K562 (cell line): ENCODE measurements at regions not wholly inside any gene's neighbourhood (a gene's known extent, or its start where the extent isn't known, plus 50 kb on each side); places are given as distances from the start of the nearest gene placed in this dataset.

Experiments used
- ATAC-seq: fragments of 200-7000 bp; cut with Tn5 transposase; 3 replicates; pipeline ENCODE4 v1.9.1; 2020; ENCODE audit warnings: moderate library complexity
- BruUV-seq: library from RNA; stranded (reverse); fragments of 400-500 nt; replicated peaks from 2 replicates; lab custom pipeline; 2021; lab: Mats Ljungman, UMichigan
- CTCF ChIA-PET: fragments of 300-600 bp; formaldehyde crosslinking; extraction: SDS; loops from one replicate; lab custom pipeline; 2021; ENCODE audit warnings: low intra/inter-chr PET ratio; lab: Yijun Ruan, JAX
- POLR2A ChIA-PET: fragments of 300-600, 350-650 bp; sonication (Branson Sonifier 250); formaldehyde crosslinking; extraction: SDS; loops from one replicate; lab custom pipeline; 2021; ENCODE audit warnings: antibody characterized with exemption, inconsistent platforms; lab: Yijun Ruan, JAX
- DNase-seq, 4 experiments: peaks; one replicate each; pipeline versions ENCODE4 v3.0.0 to v3.0.0-alpha.2; 2011 to 2018; ENCODE audit warnings: low spot score in 3 of 4, mixed read lengths in 3 of 4; ENCODE audit errors: extremely low read depth in 1 of 4
- FAIRE-seq: peaks from 2 replicates; lab custom pipeline; 2011; peaks lifted over from hg19 to GRCh38; lab: Jason Lieb, UNC
- H2AFZ ChIP-seq: 2 replicates; pipeline ENCODE4 v1.6.0; 2011; ENCODE audit warnings: low read depth, low read length, control low read depth, inconsistent platforms
- H3K27ac ChIP-seq: fragments of 200-600 bp; 3 replicates; pipeline ENCODE4 v1.8.0; 2011; ENCODE audit warnings: low read depth, mild to moderate bottlenecking, control low read depth, inconsistent platforms, low read length, moderate library complexity, mixed read lengths; ENCODE audit errors: extremely low read depth
- H3K27me3 ChIP-seq, 2 experiments: fragments of 300-600 bp in 1 of 2; 2 replicates in 1 of 2; 3 replicates in 1 of 2; pipeline versions ENCODE4 v1.6.0 to v1.8.0; 2011; ENCODE audit warnings: inconsistent platforms in 2 of 2, low read length in 2 of 2, mild to moderate bottlenecking in 1 of 2, mixed read lengths in 1 of 2, moderate library complexity in 1 of 2; ENCODE audit not compliant: control insufficient read depth in 2 of 2, insufficient read depth in 2 of 2
- H3K36me3 ChIP-seq: fragments of 300-600 bp; 3 replicates; pipeline ENCODE4 v1.8.0; 2011; ENCODE audit warnings: mild to moderate bottlenecking, low read length, inconsistent platforms; ENCODE audit not compliant: control insufficient read depth, insufficient read depth
- H3K4me1 ChIP-seq, 2 experiments: fragments of 200-600 bp in 1 of 2; replicated peaks in 1 of 2; 2 replicates in 1 of 2; 3 replicates in 1 of 2; pipeline versions ENCODE4 v1.5.1 to v1.8.0; 2011; ENCODE audit warnings: inconsistent platforms in 2 of 2, low read length in 2 of 2, mild to moderate bottlenecking in 1 of 2, mixed read lengths in 1 of 2, moderate library complexity in 1 of 2; ENCODE audit not compliant: control insufficient read depth in 2 of 2, insufficient read depth in 2 of 2
- H3K4me2 ChIP-seq: 2 replicates; pipeline ENCODE4 v1.6.1; 2011; ENCODE audit warnings: low read length, control low read depth, inconsistent platforms, mixed read lengths; ENCODE audit not compliant: insufficient read depth
- H3K4me3 ChIP-seq: fragments of 200-600 bp; sonication (generic), shearing (Covaris generic); 2 replicates; pipeline ENCODE4 v1.5.1; 2016; ENCODE audit warnings: control low read depth, inconsistent platforms
- H3K79me2 ChIP-seq: fragments of 200-600 bp; 3 replicates; pipeline ENCODE4 v1.8.0; 2011; ENCODE audit warnings: low read length, inconsistent platforms; ENCODE audit not compliant: control insufficient read depth, insufficient read depth
- H3K9ac ChIP-seq, 2 experiments: 2 replicates each; pipeline versions ENCODE4 v1.6.0 to v1.6.1; 2011; ENCODE audit warnings: low read depth in 2 of 2, low read length in 2 of 2, control low read depth in 1 of 2, inconsistent platforms in 1 of 2, mild to moderate bottlenecking in 1 of 2, mixed read lengths in 1 of 2; ENCODE audit not compliant: insufficient read depth in 1 of 2
- H3K9me1 ChIP-seq: one replicate; pipeline ENCODE4 v1.6.0; 2011; ENCODE audit warnings: inconsistent platforms, mild to moderate bottlenecking, low read length, moderate library complexity; ENCODE audit not compliant: control insufficient read depth, insufficient read depth
- H3K9me3 ChIP-seq: replicated peaks from 2 replicates; pipeline ENCODE4 v1.5.1; 2011; ENCODE audit warnings: low read depth, low read length, inconsistent platforms; ENCODE audit not compliant: control insufficient read depth, insufficient read depth
- H4K20me1 ChIP-seq: replicated peaks from 2 replicates; pipeline ENCODE4 v1.6.1; 2011; ENCODE audit warnings: low read length, inconsistent platforms, mixed read lengths; ENCODE audit not compliant: control insufficient read depth, insufficient read depth
- ARHGAP35 ChIP-seq: fragments of 450-650 bp; IDR thresholded peaks from 2 replicates; pipeline ENCODE4 v1.6.1; 2018; ENCODE audit not compliant: partially characterized antibody
- HDAC8 ChIP-seq: fragments of 450-650 bp; IDR thresholded peaks from 2 replicates; pipeline ENCODE4 v1.6.1; 2016; ENCODE audit warnings: mild to moderate bottlenecking, missing genetic modification characterization, moderate library complexity, missing compliant biosample characterization
- SOX6 ChIP-seq: fragments of 450-650 bp; IDR thresholded peaks from 2 replicates; pipeline ENCODE4 v1.6.1; 2014; ENCODE audit warnings: mild to moderate bottlenecking
- ZNF24 ChIP-seq: fragments of 450-650 bp; IDR thresholded peaks from 2 replicates; pipeline ENCODE4 v1.6.1; 2016
- ZNF512 ChIP-seq: IDR thresholded peaks from 2 replicates; pipeline ENCODE4 v1.6.1; 2016; ENCODE audit warnings: missing genetic modification characterization, missing compliant biosample characterization
- WGBS: fragments of 100-300 bp; shearing (Covaris generic); methylation state at CpG from one replicate; pipeline ENCODE4 v1.1.6; 2016; ENCODE audit warnings: low coverage, mixed read lengths; ENCODE audit not compliant: insufficient coverage; ENCODE audit errors: missing lambda C conversion rate; 5-methylcytosine and 5-hydroxymethylcytosine counted together
- in situ Hi-C: fragments of 300-500 bp; cut with MboI; formaldehyde crosslinking; loops from 4 replicates; pipeline ENCODE4 v1.15.0; 2018; ENCODE audit warnings: inconsistent platforms, mixed read lengths
- intact Hi-C: fragments of 100-400 bp; cut with micrococcal nuclease; formaldehyde crosslinking; loops from 2 replicates; pipeline ENCODE4 v1.14.2; 2022

- intact Hi-C loops = no loop called here
Observed at GRCh38 chr10:37572206-37572605, 285.2 kb downstream of the ZNF248 start.

GRCh38 chr10:37566332-37566731, 291.1 kb downstream of the ZNF248 start:
- no peak overlapping the region for H3K4me2 ChIP-seq
- H4K20me1 ChIP-seq = no peaks in the 10 kb centered on the region
- POLR2A ChIA-PET = no interaction called here
- BruUV-seq = no TSS peak
- no peaks in the 10 kb centered on the region for H3K79me2 ChIP-seq
- CTCF ChIA-PET = no interaction called here
- no peaks in the 10 kb centered on the region for H3K36me3 ChIP-seq
- DNase-seq = no peak
- H3K4me3 ChIP-seq = no peak overlapping the region
- no peak for TF ChIP-seq ARHGAP35
- no peak for TF ChIP-seq ZNF512 (tag)
- TF ChIP-seq, all 486 proteins: peak for 0
- no peaks in the 10 kb centered on the region for H3K27me3 ChIP-seq
- H3K9me1 ChIP-seq = no peaks in the 10 kb centered on the region
- H3K9ac ChIP-seq = no peak overlapping the region
- intact Hi-C loops = no loop called here
- no peak for ATAC-seq
- no peaks in the 10 kb centered on the region for H3K9me3 ChIP-seq
- no peak for FAIRE-seq
- no peak overlapping the region for H2AFZ ChIP-seq
- WGBS = 0% methylated on average over 5 of the region's 6 CpGs
- no peak overlapping the region for H3K27ac ChIP-seq
- in situ Hi-C loops = no loop called here
- H3K4me1 ChIP-seq = no peaks in the 10 kb centered on the region

More at GRCh38 chr10:37572206-37572605, 285.2 kb downstream of the ZNF248 start:
- Histone ChIP-seq H3K36me3 (no peaks in the 10 kb centered on the region), H4K20me1 (no peaks in the 10 kb centered on the region), H3K4me1 (no peaks in the 10 kb centered on the region), H3K27me3 (no peaks in the 10 kb centered on the region), H2AFZ (no peak overlapping the region), H3K9me1 (no peaks in the 10 kb centered on the region), H3K9me3 (no peaks in the 10 kb centered on the region), H3K4me3 (no peak overlapping the region), H3K9ac (no peak overlapping the region), H3K27ac (no peak overlapping the region), H3K4me2 (no peak overlapping the region), H3K79me2 (no peaks in the 10 kb centered on the region)
- in situ Hi-C loops = no loop called here
- ATAC-seq (no peak), DNase-seq (no peak), FAIRE-seq (no peak)
- ChIA-PET POLR2A (no interaction called here), CTCF (no interaction called here)
- TF ChIP-seq SOX6 = no peak
- no peak for TF ChIP-seq ZNF24
- TF ChIP-seq HDAC8 (tag) = no peak
- WGBS = 0% methylated on average over 2 of the region's 3 CpGs
- no TSS peak for BruUV-seq
